ENCODE measurements at regions not wholly inside any gene's neighbourhood (a gene's known extent, or its start where the extent isn't known, plus 50 kb on each side); places are given as distances from the start of the nearest gene placed in this dataset.

DNA sequence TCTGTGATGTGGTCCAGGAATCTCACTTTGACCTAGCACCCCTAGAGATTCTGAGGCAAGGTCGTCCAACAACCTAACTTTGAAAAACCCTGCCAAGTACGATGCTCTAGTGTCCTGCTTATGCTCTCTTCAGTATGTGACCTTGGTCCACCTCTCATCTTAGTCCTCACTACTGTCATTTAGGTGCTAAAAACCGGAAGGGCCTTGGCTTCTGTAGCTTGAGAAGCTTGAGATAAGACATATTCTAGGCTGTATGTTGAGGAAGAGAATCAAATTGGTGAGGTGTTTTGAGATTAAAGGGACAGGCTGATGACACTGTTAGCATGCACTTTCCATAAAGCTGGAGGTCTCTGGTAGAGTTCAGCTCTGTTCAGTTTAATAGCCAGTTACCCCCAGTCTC is 57.0 kb upstream of the MTPN start:
- no peak for DNase-seq (ENCODE audit: low spot score)

DNA sequence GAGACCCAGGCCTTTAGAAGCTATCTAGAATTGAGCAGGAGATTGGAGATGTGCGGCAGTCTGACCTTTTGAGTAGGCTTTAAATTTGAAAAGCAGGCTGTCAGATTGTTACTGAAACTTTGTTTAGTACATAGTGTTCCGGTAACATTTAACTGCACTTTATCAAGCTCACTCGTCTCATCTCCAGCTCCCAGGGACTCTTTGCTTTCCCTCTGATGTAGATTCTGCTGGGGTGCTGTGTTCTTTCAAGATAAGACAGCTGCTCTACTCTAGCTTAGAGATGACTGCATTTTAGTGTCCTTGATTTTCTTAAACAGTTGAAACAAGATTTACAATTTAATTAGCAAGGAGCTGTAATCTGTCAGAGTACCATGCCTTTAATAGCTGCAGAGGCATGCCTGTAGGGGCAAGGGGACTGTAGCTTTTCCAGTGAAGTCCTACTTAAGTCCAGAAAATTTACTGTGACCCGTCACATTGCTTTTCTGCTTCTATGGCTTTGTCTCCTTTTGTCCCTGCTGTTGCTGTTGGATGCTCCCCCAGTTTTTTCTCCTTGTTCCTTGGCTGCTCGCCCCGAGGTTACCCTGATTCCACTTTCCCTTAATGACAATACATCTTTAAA is 56.4 kb upstream of the MTPN start:
- no peak for DNase-seq (ENCODE audit: low spot score)

DNA sequence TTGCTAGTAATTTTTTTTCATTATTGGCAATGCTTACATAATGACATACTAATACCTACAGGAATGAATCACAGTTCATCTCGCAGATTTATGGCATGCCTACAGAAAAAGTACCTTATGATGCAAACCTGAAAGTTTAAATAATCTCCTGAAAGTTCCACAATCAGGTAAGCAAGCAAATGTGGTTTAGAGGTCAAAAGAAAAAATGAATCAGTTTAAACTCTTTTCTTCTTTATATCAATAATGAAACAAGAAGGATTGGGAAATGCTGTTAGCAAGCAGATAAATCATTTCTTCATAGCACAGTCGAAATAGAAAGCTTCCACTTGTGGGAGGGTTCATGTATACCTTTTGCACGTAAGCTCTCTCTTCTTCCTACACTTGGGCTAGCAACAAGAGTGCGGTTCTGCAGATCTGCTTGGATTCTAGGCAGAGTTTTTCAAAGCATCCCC is 53.7 kb upstream of the MTPN start:
- no peak for DNase-seq (ENCODE audit: low spot score)

DNA sequence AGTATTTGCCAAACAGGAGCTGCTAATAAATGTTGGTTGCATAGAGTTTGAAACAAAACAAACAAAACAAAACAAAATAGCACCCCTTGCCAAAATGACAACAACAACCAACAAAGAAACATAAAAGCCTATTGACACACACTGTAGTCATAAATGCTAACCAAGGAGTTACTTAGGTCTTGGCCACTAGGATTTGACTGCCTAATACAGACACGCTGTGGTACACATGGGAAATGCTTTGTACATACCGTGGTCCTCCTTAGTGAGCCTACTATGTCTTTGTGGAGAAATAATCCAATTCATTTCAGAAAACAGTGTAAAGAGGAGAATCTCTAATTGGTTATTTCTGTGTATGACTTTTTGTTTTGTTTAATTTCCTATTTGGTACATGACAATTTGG is 53.2 kb upstream of the MTPN start:
- no peak for DNase-seq (ENCODE audit: low spot score)

DNA sequence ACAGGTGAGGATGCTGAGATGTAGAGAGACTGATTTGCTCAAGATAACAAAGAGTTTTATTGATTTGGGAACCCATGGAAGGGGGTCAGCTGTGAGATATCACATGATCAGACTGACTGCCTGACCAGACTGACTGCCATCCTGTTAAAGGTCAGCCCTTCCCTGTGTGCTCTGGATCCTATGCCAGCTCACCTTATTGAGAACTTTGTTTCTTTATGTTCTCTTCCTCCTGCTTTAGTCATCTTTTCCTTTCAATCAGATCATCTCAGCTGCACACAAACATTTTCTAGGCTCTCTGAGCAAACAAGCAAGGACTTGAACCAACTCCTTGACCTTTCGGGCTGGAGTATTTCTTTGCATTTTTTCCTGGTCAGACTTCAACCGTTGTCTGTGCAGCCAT is 50.0 kb upstream of the MTPN start:
- no peak for DNase-seq (ENCODE audit: low spot score)
